ENCODE measurements at regions not wholly inside any gene's neighbourhood (a gene's known extent, or its start where the extent isn't known, plus 50 kb on each side); places are given as distances from the start of the nearest gene placed in this dataset.

GRCh38 chr10:24132741-24133140, 76.2 kb upstream of the KIAA1217 start:
- no peaks in the 10 kb centered on the region for H3K27me3 ChIP-seq (ENCODE audit: insufficient read depth, low read depth)
- no peak overlapping the region for H2AFZ ChIP-seq (ENCODE audit: low read depth)
- H3K79me2 ChIP-seq (ENCODE audit: insufficient read depth, low read depth), result no peaks in the 10 kb centered on the region
- H3K27ac ChIP-seq, result no peak overlapping the region
- no peak overlapping the region for H3K4me2 ChIP-seq
- no peaks in the 10 kb centered on the region for H3K36me3 ChIP-seq (ENCODE audit: insufficient read depth)
- no peak overlapping the region for H3K9ac ChIP-seq
- TF ChIP-seq CTCF (conservative IDR thresholded peaks at IDR 0.05; ENCODE audit: low read depth, low read length), result no peak
- no peaks in the 10 kb centered on the region for H4K20me1 ChIP-seq (ENCODE audit: insufficient read depth)
- H3K4me1 ChIP-seq (ENCODE audit: low read depth, poor library complexity, severe bottlenecking), result no peaks in the 10 kb centered on the region
- H3K4me3 ChIP-seq (IDR thresholded peaks at IDR 0.05; ENCODE audit: insufficient read depth, low read depth, low read length), result no peak overlapping the region

- H3K79me2 ChIP-seq (ENCODE audit: insufficient read depth, low read depth), result no peaks in the 10 kb centered on the region
These were observed 75.1 kb upstream of the KIAA1217 start for GRCh38 chr10:24133835-24134234.

GRCh38 chr10:24136070-24136469, 72.9 kb upstream of the KIAA1217 start:
- no peak overlapping the region for H3K4me3 ChIP-seq (IDR thresholded peaks at IDR 0.05; ENCODE audit: insufficient read depth, low read depth, low read length)
- no peaks in the 10 kb centered on the region for H3K27me3 ChIP-seq (ENCODE audit: insufficient read depth, low read depth)
- no peaks in the 10 kb centered on the region for H3K36me3 ChIP-seq (ENCODE audit: insufficient read depth)
- H4K20me1 ChIP-seq (ENCODE audit: insufficient read depth), result no peaks in the 10 kb centered on the region
- H3K27ac ChIP-seq, result no peak overlapping the region
- no peak for TF ChIP-seq CTCF (conservative IDR thresholded peaks at IDR 0.05; ENCODE audit: low read depth, low read length)
- no peak overlapping the region for H3K9ac ChIP-seq
- H2AFZ ChIP-seq (ENCODE audit: low read depth), result no peak overlapping the region
- H3K79me2 ChIP-seq (ENCODE audit: insufficient read depth, low read depth), result no peaks in the 10 kb centered on the region
- no peaks in the 10 kb centered on the region for H3K4me1 ChIP-seq (ENCODE audit: low read depth, poor library complexity, severe bottlenecking)
- H3K4me2 ChIP-seq, result no peak overlapping the region

More at GRCh38 chr10:24133835-24134234, 75.1 kb upstream of the KIAA1217 start:
- H3K4me2 ChIP-seq, result no peak overlapping the region
- no peak overlapping the region for H3K4me3 ChIP-seq (IDR thresholded peaks at IDR 0.05; ENCODE audit: insufficient read depth, low read depth, low read length)
- no peak overlapping the region for H3K9ac ChIP-seq
- no peaks in the 10 kb centered on the region for H4K20me1 ChIP-seq (ENCODE audit: insufficient read depth)
- no peaks in the 10 kb centered on the region for H3K27me3 ChIP-seq (ENCODE audit: insufficient read depth, low read depth)
- H3K36me3 ChIP-seq (ENCODE audit: insufficient read depth), result no peaks in the 10 kb centered on the region
- H3K27ac ChIP-seq, result no peak overlapping the region
- H2AFZ ChIP-seq (ENCODE audit: low read depth), result no peak overlapping the region
- no peaks in the 10 kb centered on the region for H3K4me1 ChIP-seq (ENCODE audit: low read depth, poor library complexity, severe bottlenecking)
- no peak for TF ChIP-seq CTCF (conservative IDR thresholded peaks at IDR 0.05; ENCODE audit: low read depth, low read length)

- H3K27me3 ChIP-seq (ENCODE audit: insufficient read depth, low read depth), result no peaks in the 10 kb centered on the region
- H3K36me3 ChIP-seq (ENCODE audit: insufficient read depth), result no peaks in the 10 kb centered on the region
- no peak for TF ChIP-seq CTCF (conservative IDR thresholded peaks at IDR 0.05; ENCODE audit: low read depth, low read length)
- no peaks in the 10 kb centered on the region for H3K79me2 ChIP-seq (ENCODE audit: insufficient read depth, low read depth)
- H3K4me1 ChIP-seq (ENCODE audit: low read depth, poor library complexity, severe bottlenecking), result no peaks in the 10 kb centered on the region
- no peak overlapping the region for H3K9ac ChIP-seq
- H4K20me1 ChIP-seq (ENCODE audit: insufficient read depth), result no peaks in the 10 kb centered on the region
- no peak overlapping the region for H3K27ac ChIP-seq
- H2AFZ ChIP-seq (ENCODE audit: low read depth), result no peak overlapping the region
- no peak overlapping the region for H3K4me3 ChIP-seq (IDR thresholded peaks at IDR 0.05; ENCODE audit: insufficient read depth, low read depth, low read length)
- H3K4me2 ChIP-seq, result no peak overlapping the region
These were observed 61.6 kb upstream of the KIAA1217 start for GRCh38 chr10:24147321-24147720.

Measured in KMS-11 (cell line).